ENCODE measurements at regions not wholly inside any gene's neighbourhood (a gene's known extent, or its start where the extent isn't known, plus 50 kb on each side); places are given as distances from the start of the nearest gene placed in this dataset.

- Histone ChIP-seq H3K4me1 (peaks cover 0 to 9% (median 7%) of the 10 kb centered on the region in 4 donors), H3K36me3 (no peaks in the 10 kb centered on the region), H3K27ac (replicated peaks in 1 of 4) (no peak overlapping the region), H3K9me3 (no peaks in the 10 kb centered on the region), H3K4me3 (no peak overlapping the region), H3K27me3 (peaks cover 0 to 63% (median 18%) of the 10 kb centered on the region in 4 donors)
- TF ChIP-seq POLR2A (IDR thresholded peaks at IDR 0.05; ENCODE audit: low read depth) (no peak), CTCF (IDR thresholded peaks at IDR 0.05) (no peak), EP300 (IDR thresholded peaks at IDR 0.05) (no peak), POLR2AphosphoS5 (IDR thresholded peaks at IDR 0.05) (no peak)
- intact Hi-C loops (cut with DNase I): no loop called here
- 82% methylated on average over 7 of the region's 7 CpGs for WGBS
- DNase-seq (ENCODE audit: extremely low spot score): no peak
Observed at GRCh38 chr5:175775416-175775815, 96.0 kb upstream of the CPLX2 start.

- H3K36me3 ChIP-seq: no peaks in the 10 kb centered on the region
- H3K27ac ChIP-seq (replicated peaks in 1 of 4): no peak overlapping the region
- no peak for DNase-seq (ENCODE audit: extremely low spot score)
- H3K27me3 ChIP-seq: peaks cover 0 to 27% (median 2%) of the 10 kb centered on the region in 4 donors
- TF ChIP-seq CTCF (IDR thresholded peaks at IDR 0.05) (no peak), POLR2AphosphoS5 (IDR thresholded peaks at IDR 0.05) (no peak), POLR2A (IDR thresholded peaks at IDR 0.05; ENCODE audit: low read depth) (no peak), EP300 (IDR thresholded peaks at IDR 0.05) (no peak)
- no peaks in the 10 kb centered on the region for H3K4me1 ChIP-seq
- H3K9me3 ChIP-seq: no peaks in the 10 kb centered on the region
- no peak overlapping the region for H3K4me3 ChIP-seq
- WGBS: 66% methylated on average over 7 of the region's 7 CpGs
- intact Hi-C loops (cut with DNase I): no loop called here
Observed at GRCh38 chr5:175778951-175779503, 92.4 kb upstream of the CPLX2 start.

GRCh38 chr5:175783739-175784138 is 87.6 kb upstream of the CPLX2 start:
- intact Hi-C loops (cut with DNase I): no loop called here
- Histone ChIP-seq H3K4me1 (no peaks in the 10 kb centered on the region), H3K36me3 (no peaks in the 10 kb centered on the region), H3K27ac (replicated peaks in 1 of 4) (no peak overlapping the region), H3K4me3 (no peak overlapping the region), H3K9me3 (no peaks in the 10 kb centered on the region), H3K27me3 (peaks cover 0 to 36% (median 0%) of the 10 kb centered on the region in 4 donors)
- DNase-seq (ENCODE audit: extremely low spot score): no peak
- no peak for TF ChIP-seq CTCF (IDR thresholded peaks at IDR 0.05)
- no peak for TF ChIP-seq POLR2AphosphoS5 (IDR thresholded peaks at IDR 0.05)
- no peak for TF ChIP-seq POLR2A (IDR thresholded peaks at IDR 0.05; ENCODE audit: low read depth)
- TF ChIP-seq EP300 (IDR thresholded peaks at IDR 0.05): no peak

GRCh38 chr5:175784230-175784629 is 87.1 kb upstream of the CPLX2 start:
- WGBS: 93% methylated on average over 1 of the region's 1 CpG
- no peaks in the 10 kb centered on the region for H3K9me3 ChIP-seq
- intact Hi-C loops (cut with DNase I): no loop called here
- no peak overlapping the region for H3K27ac ChIP-seq (replicated peaks in 1 of 4)
- no peaks in the 10 kb centered on the region for H3K36me3 ChIP-seq
- DNase-seq (ENCODE audit: extremely low spot score): no peak
- no peaks in the 10 kb centered on the region for H3K4me1 ChIP-seq
- H3K27me3 ChIP-seq: peaks cover 0 to 36% (median 0%) of the 10 kb centered on the region in 4 donors
- TF ChIP-seq POLR2AphosphoS5 (IDR thresholded peaks at IDR 0.05): no peak
- TF ChIP-seq CTCF (IDR thresholded peaks at IDR 0.05): no peak
- TF ChIP-seq EP300 (IDR thresholded peaks at IDR 0.05): no peak
- no peak for TF ChIP-seq POLR2A (IDR thresholded peaks at IDR 0.05; ENCODE audit: low read depth)
- H3K4me3 ChIP-seq: no peak overlapping the region

GRCh38 chr5:175785681-175786080 is 85.7 kb upstream of the CPLX2 start:
- Histone ChIP-seq H3K9me3 (no peaks in the 10 kb centered on the region), H3K36me3 (no peaks in the 10 kb centered on the region), H3K4me1 (no peaks in the 10 kb centered on the region), H3K27me3 (peaks cover 0 to 42% (median 0%) of the 10 kb centered on the region in 4 donors), H3K27ac (replicated peaks in 1 of 4) (no peak overlapping the region), H3K4me3 (no peak overlapping the region)
- TF ChIP-seq POLR2AphosphoS5 (IDR thresholded peaks at IDR 0.05) (no peak), POLR2A (IDR thresholded peaks at IDR 0.05; ENCODE audit: low read depth) (no peak), CTCF (IDR thresholded peaks at IDR 0.05) (no peak), EP300 (IDR thresholded peaks at IDR 0.05) (no peak)
- DNase-seq (ENCODE audit: extremely low spot score): no peak
- intact Hi-C loops (cut with DNase I): no loop called here
